HG03565 (cell line): ENCODE measurements at regions not wholly inside any gene's neighbourhood (a gene's known extent, or its start where the extent isn't known, plus 50 kb on each side); places are given as distances from the start of the nearest gene placed in this dataset.
"Not testable (repeated sequence)": the region's sequence is repeated elsewhere in the genome, so short reads cannot be mapped to it uniquely, and the experiment has no call there.

Experiments used
- ATAC-seq: cut with Tn5 transposase; IDR thresholded peaks from one replicate; pipeline ENCODE4 v1.9.1; 2021; ENCODE audit warnings: mild to moderate bottlenecking, moderate library complexity; ENCODE audit not compliant: unreplicated experiment

GRCh38 chr6:125647391-125647790, 102.0 kb upstream of the HEY2 start:
- no peak for ATAC-seq

GRCh38 chr6:125653752-125654151, 95.7 kb upstream of the HEY2 start:
- ATAC-seq = not testable (repeated sequence)

- ATAC-seq = no peak
Measured at GRCh38 chr6:125655511-125655910, 93.9 kb upstream of the HEY2 start.

GRCh38 chr6:125656287-125656870, 93.1 kb upstream of the HEY2 start:
- ATAC-seq = no peak

GRCh38 chr6:125658136-125658535, 91.3 kb upstream of the HEY2 start:
- ATAC-seq = no peak

GRCh38 chr6:125658759-125659431, 90.5 kb upstream of the HEY2 start:
- no peak for ATAC-seq

GRCh38 chr6:125659887-125660286, 89.5 kb upstream of the HEY2 start:
- no peak for ATAC-seq

- no peak for ATAC-seq
Measured at GRCh38 chr6:125662296-125662695, 87.1 kb upstream of the HEY2 start.

- ATAC-seq = no peak
Measured at GRCh38 chr6:125665295-125665814, 84.1 kb upstream of the HEY2 start.

- ATAC-seq = no peak
Measured at GRCh38 chr6:125667326-125667725, 82.1 kb upstream of the HEY2 start.

GRCh38 chr6:125668071-125668470, 81.4 kb upstream of the HEY2 start:
- no peak for ATAC-seq

- ATAC-seq = no peak
Measured at GRCh38 chr6:125670568-125670967, 78.9 kb upstream of the HEY2 start.

- no peak for ATAC-seq
Measured at GRCh38 chr6:125671323-125671722, 78.1 kb upstream of the HEY2 start.

GRCh38 chr6:125674230-125674629, 75.2 kb upstream of the HEY2 start:
- ATAC-seq = no peak

- ATAC-seq = no peak
Measured at GRCh38 chr6:125678601-125679000, 70.8 kb upstream of the HEY2 start.

GRCh38 chr6:125679128-125679527, 70.3 kb upstream of the HEY2 start:
- ATAC-seq = no peak

- no peak for ATAC-seq
Measured at GRCh38 chr6:125679651-125680050, 69.8 kb upstream of the HEY2 start.

- no peak for ATAC-seq
Measured at GRCh38 chr6:125682939-125683338, 66.5 kb upstream of the HEY2 start.

- ATAC-seq = peak; percentile 71
Measured at GRCh38 chr6:125688138-125688537, 61.3 kb upstream of the HEY2 start.

- ATAC-seq = no peak
Measured at GRCh38 chr6:125693480-125693879, 56.0 kb upstream of the HEY2 start.

- no peak for ATAC-seq
Measured at GRCh38 chr6:125699591-125699990, 49.8 kb upstream of the HEY2 start.
